Mammary epithelial cell (primary cell): ENCODE measurements at regions not wholly inside any gene's neighbourhood (a gene's known extent, or its start where the extent isn't known, plus 50 kb on each side); places are given as distances from the start of the nearest gene placed in this dataset.

Experiments used
- EZH2 ChIP-seq: IDR thresholded peaks from 2 replicates; pipeline ENCODE4 v1.6.1; 2012; ENCODE audit warnings: low read length, inconsistent platforms, borderline replicate concordance
- TF ChIP-seq, protein P1 (sequence below), 2 donors: IDR thresholded peaks in 1 of 2; conservative IDR thresholded peaks in 1 of 2; 2 replicates each; pipeline ENCODE4 v1.5.1; 2011 to 2012; ENCODE audit warnings: inconsistent platforms in 2 of 2, low read length in 2 of 2, mild to moderate bottlenecking in 2 of 2, control low read depth in 1 of 2, low read depth in 1 of 2; ENCODE audit not compliant: insufficient read depth in 1 of 2; ENCODE audit errors: extremely low read depth in 1 of 2

DNA sequence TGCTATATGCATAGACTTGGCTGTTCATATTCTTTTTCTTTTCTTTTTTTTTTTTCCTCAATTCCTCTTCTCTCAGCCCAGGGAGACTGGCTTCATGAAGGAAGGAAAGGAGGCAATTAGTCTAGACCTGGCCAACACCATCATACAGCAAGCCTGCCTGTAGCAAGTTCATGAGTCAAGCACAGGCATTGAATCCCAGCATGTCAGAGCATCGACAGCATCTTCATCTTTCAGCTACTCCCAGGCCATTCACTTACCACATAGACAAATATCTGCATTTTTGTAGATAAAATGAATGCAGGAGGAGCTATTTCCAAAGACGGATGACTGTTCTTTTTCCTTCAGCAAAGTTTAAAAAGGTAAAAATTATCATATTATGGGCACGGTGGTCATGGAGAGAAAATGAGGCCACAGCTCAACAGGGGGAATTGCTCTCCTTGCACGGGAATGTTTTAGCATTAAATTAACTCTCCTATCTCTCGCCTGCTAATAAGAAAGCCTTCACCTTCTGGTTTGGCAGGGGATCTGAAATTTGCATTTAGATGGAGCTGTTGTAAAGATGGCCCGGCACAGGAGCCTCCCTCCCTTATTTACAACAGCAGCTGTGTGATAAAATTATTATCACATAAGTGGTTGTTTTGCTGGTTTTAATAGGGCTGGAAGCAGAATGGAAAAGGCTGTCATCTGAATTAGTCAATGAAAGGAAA is 626.5 kb upstream of the AUTS2 start:
- TF ChIP-seq EZH2, result no peak
- TF ChIP-seq, protein P1, sequence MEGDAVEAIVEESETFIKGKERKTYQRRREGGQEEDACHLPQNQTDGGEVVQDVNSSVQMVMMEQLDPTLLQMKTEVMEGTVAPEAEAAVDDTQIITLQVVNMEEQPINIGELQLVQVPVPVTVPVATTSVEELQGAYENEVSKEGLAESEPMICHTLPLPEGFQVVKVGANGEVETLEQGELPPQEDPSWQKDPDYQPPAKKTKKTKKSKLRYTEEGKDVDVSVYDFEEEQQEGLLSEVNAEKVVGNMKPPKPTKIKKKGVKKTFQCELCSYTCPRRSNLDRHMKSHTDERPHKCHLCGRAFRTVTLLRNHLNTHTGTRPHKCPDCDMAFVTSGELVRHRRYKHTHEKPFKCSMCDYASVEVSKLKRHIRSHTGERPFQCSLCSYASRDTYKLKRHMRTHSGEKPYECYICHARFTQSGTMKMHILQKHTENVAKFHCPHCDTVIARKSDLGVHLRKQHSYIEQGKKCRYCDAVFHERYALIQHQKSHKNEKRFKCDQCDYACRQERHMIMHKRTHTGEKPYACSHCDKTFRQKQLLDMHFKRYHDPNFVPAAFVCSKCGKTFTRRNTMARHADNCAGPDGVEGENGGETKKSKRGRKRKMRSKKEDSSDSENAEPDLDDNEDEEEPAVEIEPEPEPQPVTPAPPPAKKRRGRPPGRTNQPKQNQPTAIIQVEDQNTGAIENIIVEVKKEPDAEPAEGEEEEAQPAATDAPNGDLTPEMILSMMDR (conservative IDR thresholded peaks at IDR 0.05 in 1 of 2, IDR thresholded peaks at IDR 0.05 in 1 of 2; ENCODE audit: extremely low read depth in 1 of 2, insufficient read depth in 1 of 2, low read depth in 1 of 2, low read length in 2 of 2), result no peak
